HepG2 (cell line): ENCODE measurements at regions not wholly inside any gene's neighbourhood (a gene's known extent, or its start where the extent isn't known, plus 50 kb on each side); places are given as distances from the start of the nearest gene placed in this dataset.

Experiments
- ATAC-seq: fragments of 200-7000 bp; cut with Tn5 transposase; 3 replicates; pipeline ENCODE4 v1.9.1; 2020; ENCODE audit warnings: mild to moderate bottlenecking, moderate library complexity
- BruUV-seq: library from RNA; stranded (reverse); fragments of 400-500 nt; replicated peaks from 2 replicates; lab custom pipeline; 2021; lab: Mats Ljungman, UMichigan
- CTCF ChIA-PET: fragments of 300-600 bp; formaldehyde crosslinking; extraction: SDS; loops from one replicate; lab custom pipeline; 2021; ENCODE audit warnings: low total read pairs, inconsistent platforms, low intra/inter-chr PET ratio; lab: Yijun Ruan, JAX
- POLR2A ChIA-PET: fragments of 350-600 bp; sonication (Branson Sonifier 250); formaldehyde crosslinking; loops from one replicate; lab custom pipeline; 2020; ENCODE audit warnings: antibody characterized with exemption, inconsistent platforms; lab: Yijun Ruan, JAX
- DNase-seq: peaks from one replicate; pipeline ENCODE4 v3.0.0-alpha.2; 2015; ENCODE audit warnings: low spot score
- FAIRE-seq: peaks from 3 replicates; lab custom pipeline; 2011; peaks lifted over from hg19 to GRCh38; lab: Jason Lieb, UNC
- H2AFZ ChIP-seq: one replicate; pipeline ENCODE4 v1.6.1; 2011; ENCODE audit warnings: low read length, inconsistent platforms
- H3K27ac ChIP-seq: fragments of 300-600 bp; 3 replicates; pipeline ENCODE4 v1.8.0; 2011; ENCODE audit warnings: mixed run types, mild to moderate bottlenecking, mixed read lengths, low read length, inconsistent platforms; ENCODE audit not compliant: insufficient read depth; ENCODE audit errors: extremely low read length
- H3K27me3 ChIP-seq, 2 experiments: fragments of 200-600 bp in 1 of 2; 2 replicates in 1 of 2; 3 replicates in 1 of 2; pipeline versions ENCODE4 v1.6.0 to v1.8.0; 2011; ENCODE audit warnings: low read length in 2 of 2, mild to moderate bottlenecking in 2 of 2, moderate library complexity in 2 of 2, inconsistent platforms in 1 of 2; ENCODE audit not compliant: insufficient read depth in 2 of 2, control insufficient read depth in 1 of 2
- H3K36me3 ChIP-seq, 2 experiments: fragments of 200-600 bp in 1 of 2; replicated peaks in 1 of 2; 2 replicates in 1 of 2; 3 replicates in 1 of 2; pipeline versions ENCODE4 v1.5.1 to v1.8.0; 2011; ENCODE audit warnings: low read length in 2 of 2, inconsistent platforms in 1 of 2; ENCODE audit not compliant: insufficient read depth in 2 of 2, control insufficient read depth in 1 of 2
- H3K4me1 ChIP-seq: 2 replicates; pipeline ENCODE4 v1.5.1; 2012; ENCODE audit warnings: low read length, inconsistent platforms; ENCODE audit not compliant: insufficient read depth
- H3K4me2 ChIP-seq: 2 replicates; pipeline ENCODE4 v1.6.0; 2011; ENCODE audit warnings: low read depth, low read length, inconsistent platforms
- H3K4me3 ChIP-seq, 3 experiments: fragments of 200-600 bp in 1 of 3; sonication (generic), shearing (Covaris generic) in 1 of 3; replicated peaks in 1 of 3; 2 replicates each; pipeline ENCODE4 v1.5.1; 2011 to 2016; ENCODE audit warnings: low read length in 3 of 3, inconsistent platforms in 2 of 3, low read depth in 2 of 3, mild to moderate bottlenecking in 2 of 3, control low read depth in 1 of 3, mixed read lengths in 1 of 3; ENCODE audit not compliant: insufficient read depth in 1 of 3
- H3K79me2 ChIP-seq: one replicate; pipeline ENCODE4 v1.6.1; 2011; ENCODE audit warnings: low read length, inconsistent platforms; ENCODE audit not compliant: insufficient read depth
- H3K9ac ChIP-seq: 2 replicates; pipeline ENCODE4 v1.6.0; 2011; ENCODE audit warnings: mild to moderate bottlenecking, low read depth, low read length, inconsistent platforms; ENCODE audit not compliant: insufficient read depth
- H3K9me3 ChIP-seq: 2 replicates; pipeline ENCODE4 v1.5.1; 2012; ENCODE audit warnings: mild to moderate bottlenecking, low read length
- H4K20me1 ChIP-seq: 2 replicates; pipeline ENCODE4 v1.6.0; 2011; ENCODE audit warnings: inconsistent platforms, mild to moderate bottlenecking, low read length, moderate library complexity; ENCODE audit not compliant: insufficient read depth
- ARID2 ChIP-seq: sonication (generic); formaldehyde crosslinking; IDR thresholded peaks from 2 replicates; pipeline ENCODE4 v1.8.1; 2022; ENCODE audit warnings: mild to moderate bottlenecking, missing genetic modification reagents, borderline replicate concordance
- ATF7 ChIP-seq, 2 experiments: fragments of 450-650 bp in 1 of 2; sonication (generic) in 1 of 2; formaldehyde crosslinking in 1 of 2; IDR thresholded peaks; 2 replicates each; pipeline versions ENCODE4 v1.4.0 to v1.6.1; 2016 to 2020; ENCODE audit warnings: antibody characterized with exemption in 1 of 2, mild to moderate bottlenecking in 1 of 2, missing genetic modification reagents in 1 of 2
- NKX3-1 ChIP-seq: sonication (generic); formaldehyde crosslinking; IDR thresholded peaks from 2 replicates; pipeline ENCODE4 v1.5.0; 2020; ENCODE audit warnings: missing genetic modification reagents
- RBM22 ChIP-seq: fragments of 200-400 bp; formaldehyde crosslinking; optimal IDR thresholded peaks from 2 replicates; pipeline ENCODE3; 2017; ENCODE audit warnings: mild to moderate bottlenecking, low read length, moderate library complexity
- REPIN1 ChIP-seq: sonication (generic); formaldehyde crosslinking; IDR thresholded peaks from 2 replicates; pipeline ENCODE4 v1.8.0; 2022; ENCODE audit warnings: missing genetic modification reagents, low read depth, mild to moderate bottlenecking, borderline replicate concordance
- RFXANK ChIP-seq: IDR thresholded peaks from 2 replicates; pipeline ENCODE4 v1.6.1; 2016
- SPEN ChIP-seq: sonication (generic); formaldehyde crosslinking; IDR thresholded peaks from 2 replicates; pipeline ENCODE4 v1.5.1; 2020; ENCODE audit warnings: low read depth, mild to moderate bottlenecking, missing genetic modification reagents
- SRY ChIP-seq: sonication (generic); formaldehyde crosslinking; IDR thresholded peaks from 2 replicates; pipeline ENCODE4 v1.8.0; 2022; ENCODE audit warnings: mild to moderate bottlenecking, missing genetic modification reagents
- TOE1 ChIP-seq: sonication (generic); formaldehyde crosslinking; IDR thresholded peaks from 2 replicates; pipeline ENCODE4 v1.4.0; 2020; ENCODE audit warnings: mild to moderate bottlenecking, missing genetic modification reagents
- XRCC5 ChIP-seq: fragments of 200-400 bp; formaldehyde crosslinking; optimal IDR thresholded peaks from 2 replicates; pipeline ENCODE3; 2017; ENCODE audit warnings: mild to moderate bottlenecking, low read length
- ZSCAN25 ChIP-seq: sonication (generic); formaldehyde crosslinking; IDR thresholded peaks from 2 replicates; pipeline ENCODE4 v1.8.0; 2022; ENCODE audit warnings: mild to moderate bottlenecking, missing genetic modification reagents
- ZSCAN30 ChIP-seq: sonication (generic); formaldehyde crosslinking; IDR thresholded peaks from 2 replicates; pipeline ENCODE4 v1.5.0; 2020; ENCODE audit warnings: mild to moderate bottlenecking, missing genetic modification reagents
- WGBS: methylation state at CpG from one replicate; pipeline ENCODE4 v1.1.6; 2017; ENCODE audit warnings: low lambda C conversion rate; 5-methylcytosine and 5-hydroxymethylcytosine counted together
- in situ Hi-C: cut with HindIII; loops from 2 replicates; pipeline ENCODE4 v1.10.0; 2017; ENCODE audit warnings: low pct_unique_long_range_greater_than_20kb; ENCODE audit not compliant: extremely low pct_ligation_motif_present
- intact Hi-C: fragments of 100-400 bp; cut with micrococcal nuclease; formaldehyde crosslinking; loops from one replicate; pipeline ENCODE4 v1.10.0; 2022; ENCODE audit not compliant: unreplicated experiment
- TF ChIP-seq, protein P1 (sequence below): sonication (generic); formaldehyde crosslinking; conservative IDR thresholded peaks from 2 replicates; pipeline ENCODE4 v1.8.0; 2022; ENCODE audit warnings: mild to moderate bottlenecking, moderate library complexity, missing genetic modification reagents
- TF ChIP-seq, protein P2 (sequence below): sonication (generic); formaldehyde crosslinking; IDR thresholded peaks from 2 replicates; pipeline ENCODE4 v1.4.0; 2020; ENCODE audit warnings: missing genetic modification reagents
- TF ChIP-seq, protein P3 (sequence below): sonication (generic); formaldehyde crosslinking; IDR thresholded peaks from 2 replicates; pipeline ENCODE4 v1.5.1; 2020; ENCODE audit warnings: mild to moderate bottlenecking, missing genetic modification reagents, moderate library complexity
- TF ChIP-seq, protein P4 (sequence below): fragments of 450-650 bp; IDR thresholded peaks from 2 replicates; pipeline ENCODE4 v1.6.1; 2016

DNA sequence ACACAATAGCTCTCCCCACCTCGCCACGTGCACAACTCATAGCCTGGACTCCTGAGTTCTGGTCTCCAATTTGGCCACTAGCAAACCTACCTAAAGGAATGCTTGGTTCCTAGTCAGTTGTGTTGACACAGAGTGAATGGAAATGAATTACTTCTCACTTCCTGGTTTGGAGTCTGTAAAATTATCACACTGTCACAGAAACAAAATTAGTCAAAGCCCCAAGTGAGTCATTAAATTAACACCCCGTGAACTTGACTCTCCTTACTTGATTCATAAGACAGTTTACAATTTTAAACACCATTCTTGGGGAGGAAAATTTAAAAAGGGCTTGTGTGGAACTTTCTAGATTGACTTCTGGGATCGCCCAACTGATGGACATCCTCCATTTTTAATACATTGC, 276.2 kb upstream of the CTNNB1 start (continued):
- TF ChIP-seq, protein P1, sequence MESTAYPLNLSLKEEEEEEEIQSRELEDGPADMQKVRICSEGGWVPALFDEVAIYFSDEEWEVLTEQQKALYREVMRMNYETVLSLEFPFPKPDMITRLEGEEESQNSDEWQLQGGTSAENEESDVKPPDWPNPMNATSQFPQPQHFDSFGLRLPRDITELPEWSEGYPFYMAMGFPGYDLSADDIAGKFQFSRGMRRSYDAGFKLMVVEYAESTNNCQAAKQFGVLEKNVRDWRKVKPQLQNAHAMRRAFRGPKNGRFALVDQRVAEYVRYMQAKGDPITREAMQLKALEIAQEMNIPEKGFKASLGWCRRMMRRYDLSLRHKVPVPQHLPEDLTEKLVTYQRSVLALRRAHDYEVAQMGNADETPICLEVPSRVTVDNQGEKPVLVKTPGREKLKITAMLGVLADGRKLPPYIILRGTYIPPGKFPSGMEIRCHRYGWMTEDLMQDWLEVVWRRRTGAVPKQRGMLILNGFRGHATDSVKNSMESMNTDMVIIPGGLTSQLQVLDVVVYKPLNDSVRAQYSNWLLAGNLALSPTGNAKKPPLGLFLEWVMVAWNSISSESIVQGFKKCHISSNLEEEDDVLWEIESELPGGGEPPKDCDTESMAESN (CRISPR knock-in tag): no peak

DNA sequence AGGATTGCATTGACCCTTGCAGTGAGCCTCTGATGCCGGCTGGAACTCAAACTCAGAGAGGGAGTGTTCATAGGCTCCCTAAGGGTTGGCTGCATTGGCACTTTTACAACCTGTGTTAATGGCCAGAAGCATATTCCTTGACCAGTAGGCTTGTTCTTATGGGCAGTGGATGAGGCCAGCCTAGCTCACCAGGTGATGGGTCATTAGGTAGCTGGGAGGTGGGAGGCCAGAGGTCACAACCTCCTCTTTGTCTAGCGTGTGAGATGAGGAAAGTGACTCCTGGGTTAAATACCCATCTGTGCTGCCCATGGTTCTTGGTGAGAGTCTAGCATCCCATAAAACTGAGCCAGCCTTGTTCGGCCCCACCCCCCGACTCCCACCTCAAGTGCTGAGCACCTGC, 275.7 kb upstream of the CTNNB1 start:
- BruUV-seq: no TSS peak
- FAIRE-seq: no peak
- no peaks in the 10 kb centered on the region for H3K36me3 ChIP-seq
- H3K9me3 ChIP-seq: no peaks in the 10 kb centered on the region
- ChIA-PET POLR2A (no interaction called here), CTCF (no interaction called here)
- in situ Hi-C loops (no loop called here), intact Hi-C loops (no loop called here)
- no peak overlapping the region for H3K27ac ChIP-seq
- no peak overlapping the region for H3K4me2 ChIP-seq
- no peaks in the 10 kb centered on the region for H4K20me1 ChIP-seq
- DNase-seq: no peak
- WGBS: 65% methylated on average over 3 of the region's 4 CpGs
- no peak overlapping the region for H2AFZ ChIP-seq
- H3K9ac ChIP-seq: no peak overlapping the region
- ATAC-seq: no peak; the same call in 2 of the 3 replicates
- H3K27me3 ChIP-seq: no peaks in the 10 kb centered on the region
- H3K79me2 ChIP-seq: no peaks in the 10 kb centered on the region
- H3K4me1 ChIP-seq: peaks cover 37% of the 10 kb centered on the region
- H3K4me3 ChIP-seq: no peak overlapping the region
- TF ChIP-seq SRY (CRISPR knock-in tag) (no peak), REPIN1 (CRISPR knock-in tag) (no peak), NKX3-1 (no peak), ZSCAN30 (CRISPR knock-in tag) (no peak), ARID2 (CRISPR knock-in tag) (no peak), ATF7 (IDR thresholded peaks at IDR 0.05) (no peak), ATF7 (CRISPR knock-in tag; IDR thresholded peaks at IDR 0.05) (no peak), TOE1 (CRISPR knock-in tag) (no peak), XRCC5 (no peak), ZSCAN25 (CRISPR knock-in tag) (no peak), RBM22 (no peak), RFXANK (CRISPR knock-in tag) (no peak), SPEN (CRISPR knock-in tag) (no peak)
- TF ChIP-seq, protein P2, sequence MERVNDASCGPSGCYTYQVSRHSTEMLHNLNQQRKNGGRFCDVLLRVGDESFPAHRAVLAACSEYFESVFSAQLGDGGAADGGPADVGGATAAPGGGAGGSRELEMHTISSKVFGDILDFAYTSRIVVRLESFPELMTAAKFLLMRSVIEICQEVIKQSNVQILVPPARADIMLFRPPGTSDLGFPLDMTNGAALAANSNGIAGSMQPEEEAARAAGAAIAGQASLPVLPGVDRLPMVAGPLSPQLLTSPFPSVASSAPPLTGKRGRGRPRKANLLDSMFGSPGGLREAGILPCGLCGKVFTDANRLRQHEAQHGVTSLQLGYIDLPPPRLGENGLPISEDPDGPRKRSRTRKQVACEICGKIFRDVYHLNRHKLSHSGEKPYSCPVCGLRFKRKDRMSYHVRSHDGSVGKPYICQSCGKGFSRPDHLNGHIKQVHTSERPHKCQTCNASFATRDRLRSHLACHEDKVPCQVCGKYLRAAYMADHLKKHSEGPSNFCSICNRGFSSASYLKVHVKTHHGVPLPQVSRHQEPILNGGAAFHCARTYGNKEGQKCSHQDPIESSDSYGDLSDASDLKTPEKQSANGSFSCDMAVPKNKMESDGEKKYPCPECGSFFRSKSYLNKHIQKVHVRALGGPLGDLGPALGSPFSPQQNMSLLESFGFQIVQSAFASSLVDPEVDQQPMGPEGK (CRISPR knock-in tag): no peak
- TF ChIP-seq, protein P3, sequence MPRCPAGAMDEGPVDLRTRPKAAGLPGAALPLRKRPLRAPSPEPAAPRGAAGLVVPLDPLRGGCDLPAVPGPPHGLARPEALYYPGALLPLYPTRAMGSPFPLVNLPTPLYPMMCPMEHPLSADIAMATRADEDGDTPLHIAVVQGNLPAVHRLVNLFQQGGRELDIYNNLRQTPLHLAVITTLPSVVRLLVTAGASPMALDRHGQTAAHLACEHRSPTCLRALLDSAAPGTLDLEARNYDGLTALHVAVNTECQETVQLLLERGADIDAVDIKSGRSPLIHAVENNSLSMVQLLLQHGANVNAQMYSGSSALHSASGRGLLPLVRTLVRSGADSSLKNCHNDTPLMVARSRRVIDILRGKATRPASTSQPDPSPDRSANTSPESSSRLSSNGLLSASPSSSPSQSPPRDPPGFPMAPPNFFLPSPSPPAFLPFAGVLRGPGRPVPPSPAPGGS (CRISPR knock-in tag): no peak
- TF ChIP-seq, protein P4, sequence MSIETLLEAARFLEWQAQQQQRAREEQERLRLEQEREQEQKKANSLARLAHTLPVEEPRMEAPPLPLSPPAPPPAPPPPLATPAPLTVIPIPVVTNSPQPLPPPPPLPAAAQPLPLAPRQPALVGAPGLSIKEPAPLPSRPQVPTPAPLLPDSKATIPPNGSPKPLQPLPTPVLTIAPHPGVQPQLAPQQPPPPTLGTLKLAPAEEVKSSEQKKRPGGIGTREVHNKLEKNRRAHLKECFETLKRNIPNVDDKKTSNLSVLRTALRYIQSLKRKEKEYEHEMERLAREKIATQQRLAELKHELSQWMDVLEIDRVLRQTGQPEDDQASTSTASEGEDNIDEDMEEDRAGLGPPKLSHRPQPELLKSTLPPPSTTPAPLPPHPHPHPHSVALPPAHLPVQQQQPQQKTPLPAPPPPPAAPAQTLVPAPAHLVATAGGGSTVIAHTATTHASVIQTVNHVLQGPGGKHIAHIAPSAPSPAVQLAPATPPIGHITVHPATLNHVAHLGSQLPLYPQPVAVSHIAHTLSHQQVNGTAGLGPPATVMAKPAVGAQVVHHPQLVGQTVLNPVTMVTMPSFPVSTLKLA: no peak
